AG09319 (cell line): ENCODE measurements at regions not wholly inside any gene's neighbourhood (a gene's known extent, or its start where the extent isn't known, plus 50 kb on each side); places are given as distances from the start of the nearest gene placed in this dataset.
"Not testable (repeated sequence)": the region's sequence is repeated elsewhere in the genome, so short reads cannot be mapped to it uniquely, and the experiment has no call there.

ENCODE experiments used
- DNase-seq: peaks from one replicate; pipeline ENCODE4 v3.0.0-alpha.2; 2010; ENCODE audit warnings: low read depth; ENCODE audit errors: extremely low read depth
- TF ChIP-seq, protein P1 (sequence below): IDR thresholded peaks from 2 replicates; pipeline ENCODE4 v1.5.1; 2011; ENCODE audit warnings: low read depth, mild to moderate bottlenecking, inconsistent platforms, low read length, moderate library complexity

DNA sequence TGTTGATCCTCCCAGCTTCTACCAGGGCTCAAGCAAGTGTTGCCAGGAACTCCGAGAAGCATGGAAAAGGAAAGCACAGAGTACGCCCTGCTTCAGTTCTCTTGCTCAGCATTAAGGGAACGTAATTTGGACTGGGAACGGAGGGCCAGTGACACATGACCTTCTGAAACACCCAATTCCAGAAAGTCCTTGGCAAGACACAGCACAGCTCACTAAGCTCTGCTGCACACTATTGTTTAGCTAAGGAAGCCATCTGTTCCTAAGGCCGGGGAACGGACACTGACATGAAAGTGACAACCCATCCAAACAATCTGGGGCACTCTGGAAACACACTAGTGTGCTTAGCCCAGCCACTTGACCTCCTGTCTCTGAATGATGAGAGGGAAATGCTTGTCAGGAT, 56.9 kb upstream of the NXT1 start:
- DNase-seq = no peak
- TF ChIP-seq, protein P1, sequence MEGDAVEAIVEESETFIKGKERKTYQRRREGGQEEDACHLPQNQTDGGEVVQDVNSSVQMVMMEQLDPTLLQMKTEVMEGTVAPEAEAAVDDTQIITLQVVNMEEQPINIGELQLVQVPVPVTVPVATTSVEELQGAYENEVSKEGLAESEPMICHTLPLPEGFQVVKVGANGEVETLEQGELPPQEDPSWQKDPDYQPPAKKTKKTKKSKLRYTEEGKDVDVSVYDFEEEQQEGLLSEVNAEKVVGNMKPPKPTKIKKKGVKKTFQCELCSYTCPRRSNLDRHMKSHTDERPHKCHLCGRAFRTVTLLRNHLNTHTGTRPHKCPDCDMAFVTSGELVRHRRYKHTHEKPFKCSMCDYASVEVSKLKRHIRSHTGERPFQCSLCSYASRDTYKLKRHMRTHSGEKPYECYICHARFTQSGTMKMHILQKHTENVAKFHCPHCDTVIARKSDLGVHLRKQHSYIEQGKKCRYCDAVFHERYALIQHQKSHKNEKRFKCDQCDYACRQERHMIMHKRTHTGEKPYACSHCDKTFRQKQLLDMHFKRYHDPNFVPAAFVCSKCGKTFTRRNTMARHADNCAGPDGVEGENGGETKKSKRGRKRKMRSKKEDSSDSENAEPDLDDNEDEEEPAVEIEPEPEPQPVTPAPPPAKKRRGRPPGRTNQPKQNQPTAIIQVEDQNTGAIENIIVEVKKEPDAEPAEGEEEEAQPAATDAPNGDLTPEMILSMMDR = no peak

- not testable (repeated sequence) for DNase-seq
Observed at GRCh38 chr20:23292311-23292710, 58.3 kb upstream of the NXT1 start.

DNA sequence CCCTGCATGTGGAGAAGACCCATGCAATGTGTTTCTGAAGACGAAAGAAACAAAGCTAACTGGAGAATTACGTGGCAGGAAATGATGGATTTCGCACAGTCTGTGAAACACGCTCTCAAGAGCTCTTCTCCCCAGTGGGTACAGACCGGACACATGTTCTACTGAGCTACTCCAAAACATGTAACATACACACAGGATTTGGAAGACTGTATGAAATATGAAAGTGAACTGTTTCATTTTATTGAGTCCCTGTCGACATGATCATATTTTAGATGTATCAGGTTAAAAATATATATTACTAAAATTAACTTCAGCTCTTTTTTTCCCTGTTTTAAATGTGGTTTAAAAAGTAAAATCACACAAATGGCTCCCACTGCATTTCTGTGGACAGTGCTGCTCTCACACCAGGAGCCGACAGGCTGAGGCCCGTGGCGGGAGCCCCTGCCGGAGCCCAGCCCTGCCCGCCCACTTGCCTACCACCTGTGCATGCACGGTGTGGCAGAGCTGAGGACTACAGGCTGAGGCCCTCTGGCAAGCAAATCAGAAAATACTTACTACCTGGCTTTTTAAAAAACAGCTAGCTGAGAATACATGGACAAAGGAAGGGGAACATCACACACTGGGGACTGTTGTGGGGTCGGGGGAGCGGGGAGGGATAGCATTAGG, 58.9 kb upstream of the NXT1 start:
- TF ChIP-seq, protein P1 = no peak
- no peak for DNase-seq

DNA sequence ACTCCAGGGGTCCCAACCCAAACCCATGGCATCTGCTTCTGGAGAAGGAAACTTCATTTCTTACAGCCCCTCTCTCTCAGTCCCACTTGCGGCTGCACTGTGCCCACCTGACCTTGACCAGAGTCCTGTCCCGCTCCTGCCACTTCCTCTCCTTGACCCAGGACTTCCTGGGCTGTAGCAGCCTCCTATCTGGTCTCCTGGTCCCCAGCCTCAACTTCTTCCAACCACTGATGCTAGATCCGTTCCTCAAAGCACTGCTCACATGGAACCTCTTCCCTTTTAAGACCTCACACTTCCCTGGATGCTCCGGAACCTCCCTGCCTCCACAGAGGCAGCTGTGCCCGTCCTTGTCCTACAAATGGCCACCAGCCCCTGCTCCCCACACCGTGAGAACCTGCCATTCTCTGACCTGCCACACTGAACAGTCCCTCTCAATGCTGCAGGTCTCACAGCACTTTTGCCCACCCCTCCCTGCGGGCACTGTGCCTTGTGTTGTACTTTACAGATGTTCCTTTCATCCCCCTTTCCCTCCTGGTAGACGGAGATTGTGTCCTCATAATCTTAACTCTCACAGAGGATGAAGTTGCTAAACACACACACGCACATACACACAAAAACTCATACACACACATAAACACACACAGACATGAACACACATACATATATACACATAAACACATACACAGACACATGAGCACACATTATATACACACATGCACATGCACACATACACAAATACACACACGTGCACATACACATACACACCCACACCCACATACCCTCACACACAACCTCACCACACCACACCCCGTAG, 59.6 kb upstream of the NXT1 start:
- TF ChIP-seq, protein P1 = no peak
- no peak for DNase-seq

DNA sequence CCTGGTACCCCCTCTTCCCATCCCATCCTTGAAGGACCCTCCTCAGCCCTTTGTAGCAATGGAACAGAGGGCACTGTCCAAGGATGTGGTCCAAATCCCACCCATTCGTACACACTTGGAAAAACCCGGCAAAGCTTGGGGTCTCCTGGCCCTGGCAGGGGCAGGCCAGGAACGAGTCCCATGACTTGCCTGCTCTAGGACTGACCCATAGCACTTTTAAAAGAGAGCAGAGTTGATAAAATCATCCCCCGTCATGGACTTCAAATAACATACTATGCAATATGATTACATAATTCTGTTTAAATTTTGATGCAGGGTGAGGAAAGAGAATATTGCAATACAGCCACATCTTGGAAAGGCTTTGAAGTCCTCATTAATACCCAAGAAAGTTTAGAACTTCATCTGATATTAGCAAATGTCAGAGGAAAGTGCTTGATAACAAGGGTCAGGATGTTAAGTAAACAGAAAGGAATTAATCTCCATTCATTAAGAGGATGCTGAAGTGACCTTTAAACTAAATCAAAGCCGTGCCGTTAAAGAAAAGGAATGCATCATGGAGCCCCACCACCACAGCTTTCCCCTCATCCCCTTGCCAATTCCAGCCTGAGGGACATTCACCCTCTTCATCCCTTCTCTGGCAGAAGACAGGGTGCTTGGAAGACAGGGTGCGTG, 60.7 kb upstream of the NXT1 start:
- TF ChIP-seq, protein P1 = no peak

DNA sequence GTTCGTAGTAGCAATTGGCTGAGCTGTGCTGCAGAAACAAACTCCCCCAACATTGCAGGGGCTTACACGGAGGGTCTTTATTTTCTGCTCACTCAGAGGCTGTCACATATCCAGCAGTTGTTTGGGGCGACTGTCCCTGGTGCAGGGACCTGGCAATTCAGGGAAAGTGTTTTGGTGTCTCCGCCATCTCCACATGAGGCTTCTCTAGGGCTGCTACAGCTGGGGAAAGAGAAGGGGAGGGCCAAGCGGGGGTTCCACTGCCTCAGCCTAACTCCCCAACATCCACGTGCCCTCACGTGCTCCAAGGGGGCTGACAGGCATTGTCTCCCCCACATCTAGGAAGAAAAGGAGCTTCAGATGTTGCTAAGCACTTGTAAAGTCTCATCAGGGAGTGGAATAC, 61.3 kb upstream of the NXT1 start:
- DNase-seq = no peak
- TF ChIP-seq, protein P1 = no peak

More for the DNA sequence above, 60.7 kb upstream of the NXT1 start:
- no peak for DNase-seq

GRCh38 chr20:23287354-23288190, 63.0 kb upstream of the NXT1 start:
- TF ChIP-seq, protein P1 = no peak
- DNase-seq = no peak
